H1 (cell line): ENCODE measurements at regions not wholly inside any gene's neighbourhood (a gene's known extent, or its start where the extent isn't known, plus 50 kb on each side); places are given as distances from the start of the nearest gene placed in this dataset.

Experiments
- PHF8 ChIP-seq: fragments of 200-600 bp; sonication (generic); conservative IDR thresholded peaks from 2 replicates; pipeline ENCODE4 v1.7.1; 2012; ENCODE audit warnings: low read depth, mild to moderate bottlenecking, inconsistent platforms, low read length, moderate library complexity
- TEAD4 ChIP-seq: IDR thresholded peaks from 2 replicates; pipeline ENCODE4 v1.6.1; 2012; ENCODE audit warnings: low read depth, low read length, inconsistent platforms, mixed read lengths

- no peak for TF ChIP-seq PHF8
- TF ChIP-seq TEAD4, result no peak
- TF ChIP-seq, all 59 proteins: peak for 0
Measured at GRCh38 chr6:51552435-51552834, 535.0 kb downstream of the PKHD1 start (continued).
